ENCODE measurements at regions not wholly inside any gene's neighbourhood (a gene's known extent, or its start where the extent isn't known, plus 50 kb on each side); places are given as distances from the start of the nearest gene placed in this dataset.

DNA sequence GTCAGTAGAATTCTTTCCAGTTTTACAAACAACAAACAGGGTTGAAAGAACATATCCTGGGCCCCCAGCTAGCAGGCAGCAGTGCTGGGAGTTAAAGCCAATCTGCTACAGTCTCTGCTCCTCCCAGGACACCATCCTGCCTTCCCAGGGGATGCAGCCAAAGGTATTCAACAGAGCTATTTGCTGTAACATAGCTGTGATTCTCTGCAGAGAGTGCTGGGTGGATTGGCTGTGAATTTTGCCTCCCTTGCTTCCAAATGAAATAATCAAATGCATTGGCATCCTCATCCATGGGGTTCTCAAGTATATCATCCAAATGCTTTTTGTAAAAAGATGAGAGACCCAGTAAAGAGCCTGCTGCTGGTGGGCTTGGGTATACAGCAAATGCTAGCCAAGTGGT, 124.3 kb downstream of the NPIPB5 start:
- TF ChIP-seq, protein P1, sequence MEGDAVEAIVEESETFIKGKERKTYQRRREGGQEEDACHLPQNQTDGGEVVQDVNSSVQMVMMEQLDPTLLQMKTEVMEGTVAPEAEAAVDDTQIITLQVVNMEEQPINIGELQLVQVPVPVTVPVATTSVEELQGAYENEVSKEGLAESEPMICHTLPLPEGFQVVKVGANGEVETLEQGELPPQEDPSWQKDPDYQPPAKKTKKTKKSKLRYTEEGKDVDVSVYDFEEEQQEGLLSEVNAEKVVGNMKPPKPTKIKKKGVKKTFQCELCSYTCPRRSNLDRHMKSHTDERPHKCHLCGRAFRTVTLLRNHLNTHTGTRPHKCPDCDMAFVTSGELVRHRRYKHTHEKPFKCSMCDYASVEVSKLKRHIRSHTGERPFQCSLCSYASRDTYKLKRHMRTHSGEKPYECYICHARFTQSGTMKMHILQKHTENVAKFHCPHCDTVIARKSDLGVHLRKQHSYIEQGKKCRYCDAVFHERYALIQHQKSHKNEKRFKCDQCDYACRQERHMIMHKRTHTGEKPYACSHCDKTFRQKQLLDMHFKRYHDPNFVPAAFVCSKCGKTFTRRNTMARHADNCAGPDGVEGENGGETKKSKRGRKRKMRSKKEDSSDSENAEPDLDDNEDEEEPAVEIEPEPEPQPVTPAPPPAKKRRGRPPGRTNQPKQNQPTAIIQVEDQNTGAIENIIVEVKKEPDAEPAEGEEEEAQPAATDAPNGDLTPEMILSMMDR (IDR thresholded peaks at IDR 0.05; ENCODE audit: low read length), result no peak
- TF ChIP-seq EZH2 (optimal IDR thresholded peaks at IDR 0.05; ENCODE audit: low read depth, low read length), result no peak

Data from MM.1S (cell line).